Fibroblast of lung (primary cell): ENCODE measurements at regions not wholly inside any gene's neighbourhood (a gene's known extent, or its start where the extent isn't known, plus 50 kb on each side); places are given as distances from the start of the nearest gene placed in this dataset.

ENCODE experiments used
- EZH2 ChIP-seq: IDR thresholded peaks from 2 replicates; pipeline ENCODE4 v1.5.1; 2012; ENCODE audit warnings: low read length, control low read depth, mild to moderate bottlenecking; ENCODE audit errors: missing control alignments
- TF ChIP-seq, protein P1 (sequence below), 2 donors: IDR thresholded peaks in 1 of 2; conservative IDR thresholded peaks in 1 of 2; 1 replicate in 1 of 2; 2 replicates in 1 of 2; pipeline ENCODE4 v1.5.1; 2011 to 2012; ENCODE audit warnings: low read length in 2 of 2, control low read depth in 1 of 2, inconsistent platforms in 1 of 2, low read depth in 1 of 2, mild to moderate bottlenecking in 1 of 2

DNA sequence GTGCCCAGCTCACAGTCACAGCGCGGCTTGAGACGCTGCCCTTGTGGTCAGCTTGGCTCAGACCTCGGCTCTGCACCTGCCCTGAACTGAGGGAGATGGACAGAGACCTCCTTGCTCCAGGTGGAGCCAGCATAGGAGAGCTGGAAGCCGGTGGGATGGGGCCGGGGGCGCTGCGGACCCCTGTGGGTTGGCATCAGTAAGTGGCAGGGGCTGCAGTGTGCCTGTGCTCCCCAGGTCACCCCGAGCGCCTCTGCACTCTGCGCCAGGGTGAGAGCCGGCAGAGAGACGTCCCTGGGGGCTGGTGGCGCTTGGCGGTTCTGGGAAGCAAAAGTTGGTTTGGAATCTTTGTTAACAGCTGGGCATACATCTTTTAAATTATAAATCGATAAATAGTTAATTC, 105.6 kb upstream of the TTC34 start:
- TF ChIP-seq, protein P1, sequence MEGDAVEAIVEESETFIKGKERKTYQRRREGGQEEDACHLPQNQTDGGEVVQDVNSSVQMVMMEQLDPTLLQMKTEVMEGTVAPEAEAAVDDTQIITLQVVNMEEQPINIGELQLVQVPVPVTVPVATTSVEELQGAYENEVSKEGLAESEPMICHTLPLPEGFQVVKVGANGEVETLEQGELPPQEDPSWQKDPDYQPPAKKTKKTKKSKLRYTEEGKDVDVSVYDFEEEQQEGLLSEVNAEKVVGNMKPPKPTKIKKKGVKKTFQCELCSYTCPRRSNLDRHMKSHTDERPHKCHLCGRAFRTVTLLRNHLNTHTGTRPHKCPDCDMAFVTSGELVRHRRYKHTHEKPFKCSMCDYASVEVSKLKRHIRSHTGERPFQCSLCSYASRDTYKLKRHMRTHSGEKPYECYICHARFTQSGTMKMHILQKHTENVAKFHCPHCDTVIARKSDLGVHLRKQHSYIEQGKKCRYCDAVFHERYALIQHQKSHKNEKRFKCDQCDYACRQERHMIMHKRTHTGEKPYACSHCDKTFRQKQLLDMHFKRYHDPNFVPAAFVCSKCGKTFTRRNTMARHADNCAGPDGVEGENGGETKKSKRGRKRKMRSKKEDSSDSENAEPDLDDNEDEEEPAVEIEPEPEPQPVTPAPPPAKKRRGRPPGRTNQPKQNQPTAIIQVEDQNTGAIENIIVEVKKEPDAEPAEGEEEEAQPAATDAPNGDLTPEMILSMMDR (conservative IDR thresholded peaks at IDR 0.05 in 1 of 2, IDR thresholded peaks at IDR 0.05 in 1 of 2; ENCODE audit: low read depth in 1 of 2, low read length in 2 of 2) = no peak
- no peak for TF ChIP-seq EZH2
